HFF-Myc (cell line): ENCODE measurements at regions not wholly inside any gene's neighbourhood (a gene's known extent, or its start where the extent isn't known, plus 50 kb on each side); places are given as distances from the start of the nearest gene placed in this dataset.

Experiments
- DNase-seq: peaks from one replicate; pipeline ENCODE4 v3.0.0-alpha.2; 2011; ENCODE audit warnings: low read depth; ENCODE audit errors: extremely low read depth
- H3K4me3 ChIP-seq: replicated peaks from 2 replicates; pipeline ENCODE4 v1.5.1; 2011; ENCODE audit warnings: low read depth, mild to moderate bottlenecking, control low read depth, low read length
- CTCF ChIP-seq: IDR thresholded peaks from 2 replicates; pipeline ENCODE4 v1.5.1; 2012; ENCODE audit warnings: mild to moderate bottlenecking, low read depth, low read length, control low read depth; ENCODE audit errors: missing control alignments

GRCh38 chr2:155203178-155203577 is 504.7 kb downstream of the KCNJ3 start:
- no peak overlapping the region for H3K4me3 ChIP-seq
- DNase-seq, result no peak
- no peak for TF ChIP-seq CTCF

GRCh38 chr2:155200753-155201152 is 502.3 kb downstream of the KCNJ3 start:
- no peak for TF ChIP-seq CTCF
- H3K4me3 ChIP-seq, result no peak overlapping the region
- DNase-seq, result no peak

GRCh38 chr2:155190342-155190741 is 491.8 kb downstream of the KCNJ3 start:
- no peak for TF ChIP-seq CTCF
- H3K4me3 ChIP-seq, result no peak overlapping the region
- no peak for DNase-seq

- TF ChIP-seq CTCF, result no peak
- H3K4me3 ChIP-seq, result no peak overlapping the region
- DNase-seq, result no peak
These were observed 480.4 kb downstream of the KCNJ3 start for GRCh38 chr2:155178921-155179320.

- DNase-seq, result no peak
- TF ChIP-seq CTCF, result no peak
- no peak overlapping the region for H3K4me3 ChIP-seq
These were observed 477.9 kb downstream of the KCNJ3 start for GRCh38 chr2:155176345-155176744.

- TF ChIP-seq CTCF, result no peak
- no peak overlapping the region for H3K4me3 ChIP-seq
- no peak for DNase-seq
These were observed 470.8 kb downstream of the KCNJ3 start for GRCh38 chr2:155169317-155169716.

- DNase-seq, result no peak
- TF ChIP-seq CTCF, result no peak
- H3K4me3 ChIP-seq, result no peak overlapping the region
These were observed 464.0 kb downstream of the KCNJ3 start for GRCh38 chr2:155162494-155162893.
